Kidney epithelial cell (primary cell): ENCODE measurements at regions not wholly inside any gene's neighbourhood (a gene's known extent, or its start where the extent isn't known, plus 50 kb on each side); places are given as distances from the start of the nearest gene placed in this dataset.

Experiments
- DNase-seq: peaks from one replicate; pipeline ENCODE4 v3.0.0-alpha.2; 2010; ENCODE audit warnings: low read depth
- H3K27me3 ChIP-seq: 2 replicates; pipeline ENCODE4 v1.6.0; 2011; ENCODE audit warnings: low read length; ENCODE audit not compliant: control insufficient read depth, insufficient read depth
- H3K36me3 ChIP-seq: 2 replicates; pipeline ENCODE4 v1.5.1; 2011; ENCODE audit warnings: low read length; ENCODE audit not compliant: control insufficient read depth, insufficient read depth
- H3K4me3 ChIP-seq: 2 replicates; pipeline ENCODE4 v1.5.1; 2011; ENCODE audit warnings: low read depth, mild to moderate bottlenecking, control low read depth, low read length
- CTCF ChIP-seq: IDR thresholded peaks from 2 replicates; pipeline ENCODE4 v1.5.1; 2011; ENCODE audit warnings: mild to moderate bottlenecking, moderate library complexity, low read length, control low read depth, inconsistent platforms; ENCODE audit not compliant: insufficient read depth, poor library complexity, severe bottlenecking

GRCh38 chr2:188217264-188217663, 74.4 kb upstream of the GULP1 start:
- DNase-seq = no peak
- TF ChIP-seq CTCF = no peak
- H3K4me3 ChIP-seq = no peak overlapping the region
- no peaks in the 10 kb centered on the region for H3K27me3 ChIP-seq
- H3K36me3 ChIP-seq = no peaks in the 10 kb centered on the region

- Histone ChIP-seq H3K27me3 (no peaks in the 10 kb centered on the region), H3K36me3 (no peaks in the 10 kb centered on the region), H3K4me3 (no peak overlapping the region)
- DNase-seq = no peak
- no peak for TF ChIP-seq CTCF
These were observed 72.1 kb upstream of the GULP1 start for GRCh38 chr2:188219541-188219940.

GRCh38 chr2:188220535-188220934, 71.1 kb upstream of the GULP1 start:
- Histone ChIP-seq H3K4me3 (no peak overlapping the region), H3K36me3 (no peaks in the 10 kb centered on the region), H3K27me3 (no peaks in the 10 kb centered on the region)
- no peak for DNase-seq
- TF ChIP-seq CTCF = no peak

GRCh38 chr2:188227713-188228112, 64.0 kb upstream of the GULP1 start:
- no peak overlapping the region for H3K4me3 ChIP-seq
- no peak for TF ChIP-seq CTCF
- no peaks in the 10 kb centered on the region for H3K36me3 ChIP-seq
- no peak for DNase-seq
- H3K27me3 ChIP-seq = no peaks in the 10 kb centered on the region

GRCh38 chr2:188235364-188235763, 56.3 kb upstream of the GULP1 start:
- H3K36me3 ChIP-seq = no peaks in the 10 kb centered on the region
- H3K27me3 ChIP-seq = no peaks in the 10 kb centered on the region
- DNase-seq = no peak
- H3K4me3 ChIP-seq = no peak overlapping the region
- no peak for TF ChIP-seq CTCF

- Histone ChIP-seq H3K4me3 (no peak overlapping the region), H3K27me3 (no peaks in the 10 kb centered on the region), H3K36me3 (no peaks in the 10 kb centered on the region)
- DNase-seq = no peak
- TF ChIP-seq CTCF = no peak
These were observed 53.3 kb upstream of the GULP1 start for GRCh38 chr2:188238386-188238785.
